ENCODE measurements at regions not wholly inside any gene's neighbourhood (a gene's known extent, or its start where the extent isn't known, plus 50 kb on each side); places are given as distances from the start of the nearest gene placed in this dataset.

GRCh38 chr2:226118471-226119429 is 680.9 kb downstream of the IRS1 start:
- Histone ChIP-seq H3K79me2 (ENCODE audit: control insufficient read depth, insufficient read depth, low read length) (no peaks in the 10 kb centered on the region), H3K27me3 (ENCODE audit: control insufficient read depth, insufficient read depth, low read length) (no peaks in the 10 kb centered on the region), H3K27ac (ENCODE audit: insufficient read depth, low read length) (peak overlapping the region; percentile 83), H3K4me3 (replicated peaks in 1 of 4; ENCODE audit: control extremely low read depth in 1 of 4, insufficient read depth in 1 of 4, low read depth in 3 of 4, low read length in 4 of 4) (peak overlapping the region in 2 of 4 experiments; percentile 32 to 40), H4K20me1 (ENCODE audit: control insufficient read depth, extremely low read depth, insufficient read depth, low read length) (no peaks in the 10 kb centered on the region), H3K4me2 (ENCODE audit: extremely low read depth, insufficient read depth, low read length) (peak overlapping the region; percentile 74), H3K4me1 (ENCODE audit: control insufficient read depth, extremely low read depth, insufficient read depth, low read length) (peaks cover 26% of the 10 kb centered on the region), H2AFZ (ENCODE audit: low read length) (peak overlapping the region; percentile 33), H3K9me3 (ENCODE audit: control insufficient read depth, insufficient read depth, low read depth, low read length) (no peaks in the 10 kb centered on the region), H3K36me3 (ENCODE audit: control insufficient read depth, insufficient read depth, low read length) (no peaks in the 10 kb centered on the region), H3K9ac (ENCODE audit: insufficient read depth, low read length) (peak overlapping the region; percentile 24)
- DNase-seq (ENCODE audit: low read depth in 2 of 2) = peak; percentile 94 to 99
- TF ChIP-seq EZH2 (IDR thresholded peaks at IDR 0.05; ENCODE audit: low read length, missing control alignments) (no peak), CTCF (conservative IDR thresholded peaks at IDR 0.05 in 1 of 2, IDR thresholded peaks at IDR 0.05 in 1 of 2; ENCODE audit: low read depth in 1 of 2, low read length in 2 of 2) (no peak)

- peak; percentile 31 to 36 for DNase-seq (ENCODE audit: low read depth in 2 of 2)
- TF ChIP-seq CTCF (conservative IDR thresholded peaks at IDR 0.05 in 1 of 2, IDR thresholded peaks at IDR 0.05 in 1 of 2; ENCODE audit: low read depth in 1 of 2, low read length in 2 of 2) (no peak), EZH2 (IDR thresholded peaks at IDR 0.05; ENCODE audit: low read length, missing control alignments) (no peak)
- Histone ChIP-seq H2AFZ (ENCODE audit: low read length) (no peak overlapping the region), H3K9me3 (ENCODE audit: control insufficient read depth, insufficient read depth, low read depth, low read length) (no peaks in the 10 kb centered on the region), H3K27ac (ENCODE audit: insufficient read depth, low read length) (peak overlapping the region; percentile 83), H3K4me1 (ENCODE audit: control insufficient read depth, extremely low read depth, insufficient read depth, low read length) (peaks cover 23% of the 10 kb centered on the region), H4K20me1 (ENCODE audit: control insufficient read depth, extremely low read depth, insufficient read depth, low read length) (no peaks in the 10 kb centered on the region), H3K27me3 (ENCODE audit: control insufficient read depth, insufficient read depth, low read length) (no peaks in the 10 kb centered on the region), H3K79me2 (ENCODE audit: control insufficient read depth, insufficient read depth, low read length) (no peaks in the 10 kb centered on the region), H3K4me3 (replicated peaks in 1 of 4; ENCODE audit: control extremely low read depth in 1 of 4, insufficient read depth in 1 of 4, low read depth in 3 of 4, low read length in 4 of 4) (no peak overlapping the region), H3K36me3 (ENCODE audit: control insufficient read depth, insufficient read depth, low read length) (no peaks in the 10 kb centered on the region), H3K9ac (ENCODE audit: insufficient read depth, low read length) (no peak overlapping the region), H3K4me2 (ENCODE audit: extremely low read depth, insufficient read depth, low read length) (peak overlapping the region; percentile 65)
Observed at GRCh38 chr2:226117510-226118065, 682.0 kb downstream of the IRS1 start.

- Histone ChIP-seq H3K9me3 (ENCODE audit: control insufficient read depth, insufficient read depth, low read depth, low read length) (no peaks in the 10 kb centered on the region), H3K27ac (ENCODE audit: insufficient read depth, low read length) (no peak overlapping the region), H3K4me3 (replicated peaks in 1 of 4; ENCODE audit: control extremely low read depth in 1 of 4, insufficient read depth in 1 of 4, low read depth in 3 of 4, low read length in 4 of 4) (no peak overlapping the region), H3K4me1 (ENCODE audit: control insufficient read depth, extremely low read depth, insufficient read depth, low read length) (peaks cover 23% of the 10 kb centered on the region), H3K4me2 (ENCODE audit: extremely low read depth, insufficient read depth, low read length) (no peak overlapping the region), H4K20me1 (ENCODE audit: control insufficient read depth, extremely low read depth, insufficient read depth, low read length) (no peaks in the 10 kb centered on the region), H3K79me2 (ENCODE audit: control insufficient read depth, insufficient read depth, low read length) (no peaks in the 10 kb centered on the region), H3K9ac (ENCODE audit: insufficient read depth, low read length) (no peak overlapping the region), H3K27me3 (ENCODE audit: control insufficient read depth, insufficient read depth, low read length) (no peaks in the 10 kb centered on the region), H2AFZ (ENCODE audit: low read length) (no peak overlapping the region), H3K36me3 (ENCODE audit: control insufficient read depth, insufficient read depth, low read length) (no peaks in the 10 kb centered on the region)
- TF ChIP-seq EZH2 (IDR thresholded peaks at IDR 0.05; ENCODE audit: low read length, missing control alignments) = no peak
- TF ChIP-seq CTCF (conservative IDR thresholded peaks at IDR 0.05 in 1 of 2, IDR thresholded peaks at IDR 0.05 in 1 of 2; ENCODE audit: low read depth in 1 of 2, low read length in 2 of 2) = no peak
- no peak for DNase-seq (ENCODE audit: low read depth in 2 of 2)
Observed at GRCh38 chr2:226116346-226116745, 683.3 kb downstream of the IRS1 start.
